HFFc6 (cell line): ENCODE measurements at regions not wholly inside any gene's neighbourhood (a gene's known extent, or its start where the extent isn't known, plus 50 kb on each side); places are given as distances from the start of the nearest gene placed in this dataset.
"Not testable (repeated sequence)": the region's sequence is repeated elsewhere in the genome, so short reads cannot be mapped to it uniquely, and the experiment has no call there.

Source experiments
- DNase-seq: peaks from one replicate; pipeline ENCODE4 v3.0.0-alpha.2; 2018
- H3K27ac Mint-ChIP-seq: 2 replicates; pipeline ENCODE4 v1.8.0; 2020; ENCODE audit warnings: mild to moderate bottlenecking, mixed read lengths
- H3K27me3 Mint-ChIP-seq: 2 replicates; pipeline ENCODE4 v1.8.0; 2021; ENCODE audit warnings: mild to moderate bottlenecking, moderate library complexity, mixed read lengths; ENCODE audit not compliant: insufficient read depth
- H3K36me3 Mint-ChIP-seq: 2 replicates; pipeline ENCODE4 v1.8.0; 2021; ENCODE audit warnings: low read depth, mixed read lengths
- H3K4me1 Mint-ChIP-seq: 2 replicates; pipeline ENCODE4 v1.8.0; 2020; ENCODE audit warnings: low read depth, mixed read lengths
- H3K4me3 Mint-ChIP-seq: 2 replicates; pipeline ENCODE4 v1.8.0; 2020; ENCODE audit warnings: mild to moderate bottlenecking, moderate library complexity, mixed read lengths
- H3K9me3 Mint-ChIP-seq: 2 replicates; pipeline ENCODE4 v1.8.0; 2020; ENCODE audit warnings: mild to moderate bottlenecking, mixed read lengths
- CTCF ChIP-seq: fragments of 200-600 bp; sonication (generic); IDR thresholded peaks from 2 replicates; pipeline ENCODE4 v1.5.0; 2021; ENCODE audit warnings: antibody characterized with exemption, mild to moderate bottlenecking

- Mint-ChIP-seq H3K36me3 (no peaks in the 10 kb centered on the region), H3K4me1 (no peaks in the 10 kb centered on the region), H3K27ac (no peak overlapping the region), H3K4me3 (no peak overlapping the region), H3K9me3 (no peaks in the 10 kb centered on the region), H3K27me3 (peaks cover 3% of the 10 kb centered on the region)
- DNase-seq, result no peak
- TF ChIP-seq CTCF, result no peak
These were observed 144.0 kb upstream of the PALMD start for GRCh38 chr1:99501871-99502270.

- H3K4me1 Mint-ChIP-seq, result no peaks in the 10 kb centered on the region
- H3K27ac Mint-ChIP-seq, result no peak overlapping the region
- no peaks in the 10 kb centered on the region for H3K36me3 Mint-ChIP-seq
- H3K9me3 Mint-ChIP-seq, result no peaks in the 10 kb centered on the region
- peaks cover 3% of the 10 kb centered on the region for H3K27me3 Mint-ChIP-seq
- TF ChIP-seq CTCF, result no peak
- no peak for DNase-seq
- no peak overlapping the region for H3K4me3 Mint-ChIP-seq
These were observed 143.5 kb upstream of the PALMD start for GRCh38 chr1:99502400-99502799.

- Mint-ChIP-seq H3K27ac (no peak overlapping the region), H3K9me3 (no peaks in the 10 kb centered on the region), H3K27me3 (peaks cover 3% of the 10 kb centered on the region), H3K36me3 (no peaks in the 10 kb centered on the region), H3K4me3 (no peak overlapping the region), H3K4me1 (no peaks in the 10 kb centered on the region)
- TF ChIP-seq CTCF, result no peak
- DNase-seq, result no peak
These were observed 142.6 kb upstream of the PALMD start for GRCh38 chr1:99503276-99503747.

GRCh38 chr1:99504287-99504686 is 141.6 kb upstream of the PALMD start:
- H3K36me3 Mint-ChIP-seq, result no peaks in the 10 kb centered on the region
- TF ChIP-seq CTCF, result no peak
- H3K27ac Mint-ChIP-seq, result no peak overlapping the region
- H3K4me3 Mint-ChIP-seq, result no peak overlapping the region
- H3K4me1 Mint-ChIP-seq, result no peaks in the 10 kb centered on the region
- H3K9me3 Mint-ChIP-seq, result peaks cover 3% of the 10 kb centered on the region; the same call in 1 of the 2 replicates
- DNase-seq, result no peak
- H3K27me3 Mint-ChIP-seq, result peaks cover 4% of the 10 kb centered on the region

- peaks cover 3% of the 10 kb centered on the region; the same call in 1 of the 2 replicates for H3K9me3 Mint-ChIP-seq
- no peak for DNase-seq
- no peak overlapping the region for H3K27ac Mint-ChIP-seq
- TF ChIP-seq CTCF, result no peak
- peaks cover 10% of the 10 kb centered on the region for H3K27me3 Mint-ChIP-seq
- H3K36me3 Mint-ChIP-seq, result no peaks in the 10 kb centered on the region
- no peak overlapping the region for H3K4me3 Mint-ChIP-seq
- no peaks in the 10 kb centered on the region for H3K4me1 Mint-ChIP-seq
These were observed 139.3 kb upstream of the PALMD start for GRCh38 chr1:99506631-99507030.

- H3K4me1 Mint-ChIP-seq, H3K9me3 Mint-ChIP-seq, H3K4me3 Mint-ChIP-seq, DNase-seq, H3K27ac Mint-ChIP-seq, H3K36me3 Mint-ChIP-seq: not testable (repeated sequence)
- H3K27me3 Mint-ChIP-seq, result peaks cover 12% of the 10 kb centered on the region
These were observed 138.5 kb upstream of the PALMD start for GRCh38 chr1:99507446-99507845.
